Choroid plexus epithelial cell (primary cell): ENCODE measurements at regions not wholly inside any gene's neighbourhood (a gene's known extent, or its start where the extent isn't known, plus 50 kb on each side); places are given as distances from the start of the nearest gene placed in this dataset.
"Not testable (repeated sequence)": the region's sequence is repeated elsewhere in the genome, so short reads cannot be mapped to it uniquely, and the experiment has no call there.

Experiments used
- DNase-seq: peaks from one replicate; pipeline ENCODE4 v3.0.0-alpha.2; 2010; ENCODE audit warnings: low read depth
- H3K4me3 ChIP-seq: 2 replicates; pipeline ENCODE4 v1.5.1; 2011; ENCODE audit warnings: low read depth, mild to moderate bottlenecking, control low read depth, low read length, moderate library complexity
- CTCF ChIP-seq: conservative IDR thresholded peaks from 2 replicates; pipeline ENCODE4 v1.5.1; 2011; ENCODE audit warnings: low read depth, mild to moderate bottlenecking, control low read depth, inconsistent platforms, low read length, moderate library complexity

DNA sequence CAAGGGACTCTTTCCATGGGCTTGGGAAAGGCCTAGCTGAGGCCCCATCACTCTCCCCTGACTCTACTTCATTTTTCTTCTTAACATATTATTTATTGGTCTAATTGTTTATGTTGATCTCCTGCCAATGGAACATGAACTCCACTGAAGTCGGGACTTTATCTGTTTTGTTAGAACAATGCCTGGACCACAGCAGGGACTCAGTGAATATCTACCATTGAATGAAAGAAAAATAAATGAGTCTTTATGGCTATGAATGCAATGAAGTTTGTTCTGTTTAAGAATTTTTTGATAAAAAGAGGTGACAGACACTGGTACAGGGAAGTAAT is 112.3 kb downstream of the ADAMTS15 start:
- H3K4me3 ChIP-seq, result no peak overlapping the region
- no peak for DNase-seq
- TF ChIP-seq CTCF, result no peak

DNA sequence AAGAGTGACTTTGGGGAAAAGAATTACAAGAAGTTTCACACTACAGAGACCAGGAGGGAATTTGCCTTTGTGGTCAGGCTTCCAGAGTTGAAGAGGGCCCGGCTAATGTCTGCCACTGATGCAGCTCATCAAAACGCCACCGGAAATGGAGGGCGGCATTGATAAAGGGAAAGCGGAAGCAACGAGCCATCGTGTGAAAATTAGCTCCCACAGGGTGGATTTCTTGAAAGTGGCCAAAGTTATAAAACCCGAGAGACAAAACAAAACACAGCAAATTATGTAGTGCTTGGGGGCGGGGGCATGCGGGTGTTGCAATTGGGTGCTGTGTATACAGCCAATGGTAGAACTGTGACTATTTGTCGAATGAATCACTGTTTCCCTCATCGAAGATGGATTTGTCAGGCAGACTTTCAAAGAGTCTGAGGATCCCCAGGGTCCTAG is 113.0 kb downstream of the ADAMTS15 start:
- no peak for TF ChIP-seq CTCF
- peak; percentile 46 for DNase-seq
- H3K4me3 ChIP-seq, result no peak overlapping the region

- TF ChIP-seq CTCF, result no peak
- no peak overlapping the region for H3K4me3 ChIP-seq
- no peak for DNase-seq
These were observed 114.1 kb downstream of the ADAMTS15 start for GRCh38 chr11:130562549-130562948.

DNA sequence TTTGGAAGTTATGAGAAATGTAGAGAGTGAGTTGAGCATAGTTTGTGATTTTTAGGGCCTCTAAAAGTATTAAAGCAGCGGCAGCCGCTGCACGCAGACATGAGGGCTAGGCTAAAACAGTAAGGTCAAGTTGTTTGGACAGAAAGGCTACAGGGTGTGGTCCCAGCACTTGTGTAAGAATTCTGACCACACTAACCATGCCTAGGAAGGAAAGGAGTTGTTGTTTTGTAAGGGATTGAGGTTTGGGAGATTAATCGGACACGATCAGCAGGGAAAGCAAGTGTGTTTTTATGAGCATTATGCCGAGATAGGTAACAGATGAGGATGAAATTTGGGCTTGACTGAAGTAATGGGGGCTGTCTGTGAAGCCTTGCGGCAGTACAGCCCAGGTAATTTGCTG is 117.9 kb downstream of the ADAMTS15 start:
- H3K4me3 ChIP-seq, DNase-seq: not testable (repeated sequence)

DNA sequence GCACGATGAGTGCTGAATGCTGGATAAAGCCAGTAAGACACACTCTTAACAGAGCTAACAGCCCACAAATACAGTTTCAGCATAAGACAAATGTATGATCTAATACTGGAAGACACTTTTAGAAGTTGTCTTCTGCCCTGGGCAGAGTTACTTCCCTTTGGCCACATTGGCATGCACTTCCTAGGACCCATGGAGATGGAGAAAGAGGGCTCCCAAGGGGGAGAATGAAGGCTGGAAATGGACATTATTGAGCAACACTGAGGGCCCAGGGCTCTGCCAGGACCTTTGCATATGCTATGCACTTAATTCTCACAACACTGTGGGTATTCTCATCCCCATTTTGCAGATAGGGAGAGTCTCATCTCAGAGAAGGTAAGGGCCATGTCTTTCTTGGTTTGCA is 123.1 kb downstream of the ADAMTS15 start:
- no peak overlapping the region for H3K4me3 ChIP-seq
- DNase-seq, result no peak
- no peak for TF ChIP-seq CTCF

DNA sequence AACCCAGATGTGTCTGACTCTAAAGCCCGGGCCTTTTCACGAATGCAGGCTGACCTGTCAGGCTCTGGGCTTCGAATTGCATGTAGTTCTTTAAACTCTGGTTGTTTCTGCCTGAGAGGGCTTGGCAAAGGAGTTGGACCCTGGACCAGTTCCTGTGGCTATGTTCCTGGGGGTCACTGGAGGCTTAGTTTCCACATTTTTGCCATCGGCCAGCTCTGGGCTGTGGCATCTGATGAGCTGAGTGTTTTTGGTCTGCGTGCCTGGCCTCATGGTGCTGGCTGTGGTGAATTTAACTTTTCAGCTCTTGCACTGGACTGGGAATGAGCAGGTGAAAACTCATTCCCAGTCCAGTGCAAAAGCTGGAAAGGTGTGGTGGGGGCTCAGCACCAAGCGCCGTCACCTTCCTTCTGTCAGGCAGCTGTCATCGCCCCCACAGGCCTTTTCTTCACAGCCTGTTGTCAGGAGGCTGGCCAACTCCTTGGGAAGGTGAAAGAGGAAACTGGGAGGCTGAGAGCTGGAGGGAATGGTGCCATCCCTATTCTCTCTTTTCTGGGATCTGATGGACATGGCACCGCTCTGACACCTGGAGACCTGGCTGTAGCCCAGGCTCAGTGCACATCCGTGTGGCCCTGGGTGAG is 123.6 kb downstream of the ADAMTS15 start:
- no peak overlapping the region for H3K4me3 ChIP-seq
- no peak for TF ChIP-seq CTCF
- no peak for DNase-seq

- H3K4me3 ChIP-seq, result no peak overlapping the region
- DNase-seq, result no peak
- no peak for TF ChIP-seq CTCF
These were observed 125.3 kb downstream of the ADAMTS15 start for GRCh38 chr11:130573767-130574166.
